Astrocyte of the cerebellum (primary cell): ENCODE measurements at regions not wholly inside any gene's neighbourhood (a gene's known extent, or its start where the extent isn't known, plus 50 kb on each side); places are given as distances from the start of the nearest gene placed in this dataset.
"Not testable (repeated sequence)": the region's sequence is repeated elsewhere in the genome, so short reads cannot be mapped to it uniquely, and the experiment has no call there.

Experiments used
- DNase-seq: peaks from one replicate; pipeline ENCODE4 v3.0.0-alpha.2; 2011; ENCODE audit warnings: low read depth
- H3K4me3 ChIP-seq: 2 replicates; pipeline ENCODE4 v1.5.1; 2011; ENCODE audit warnings: mild to moderate bottlenecking, low read depth, low read length, moderate library complexity
- CTCF ChIP-seq: IDR thresholded peaks from 2 replicates; pipeline ENCODE4 v1.5.1; 2012; ENCODE audit warnings: low read length, low read depth, moderate library complexity, mild to moderate bottlenecking; ENCODE audit errors: missing control alignments
- in situ Hi-C: cut with HindIII; loops from 2 replicates; pipeline ENCODE4 v1.10.0; 2017; ENCODE audit warnings: low sequenced_read_pairs

DNA sequence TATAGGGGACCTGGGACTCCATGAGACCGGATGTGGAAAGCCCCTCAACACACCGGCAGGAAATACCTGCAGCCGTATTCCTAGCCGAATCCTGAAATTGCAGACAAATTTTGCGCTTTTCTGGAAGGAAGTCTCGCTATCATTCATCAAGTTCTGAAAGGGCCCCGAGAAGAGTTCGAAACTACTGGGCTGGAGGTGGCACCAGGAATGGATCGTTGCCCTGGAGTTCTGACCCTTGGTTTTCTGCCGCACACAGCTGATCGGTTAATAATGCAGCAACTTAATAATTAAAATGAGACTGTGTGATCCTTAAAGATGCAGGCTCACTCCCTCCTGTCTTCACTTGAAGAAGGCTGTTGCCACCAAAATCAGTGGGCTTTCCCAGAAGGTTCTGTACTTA is 55.7 kb upstream of the MRTFB start:
- DNase-seq = no peak
- in situ Hi-C loops = no loop called here
- H3K4me3 ChIP-seq = no peak overlapping the region
- no peak for TF ChIP-seq CTCF

- in situ Hi-C loops = no loop called here
- TF ChIP-seq CTCF = no peak
- no peak overlapping the region for H3K4me3 ChIP-seq
- peak; percentile 53 for DNase-seq
Measured at GRCh38 chr16:14015948-14016347, 55.2 kb upstream of the MRTFB start.

GRCh38 chr16:14016362-14016761 is 54.8 kb upstream of the MRTFB start:
- in situ Hi-C loops, DNase-seq, H3K4me3 ChIP-seq: not testable (repeated sequence)

DNA sequence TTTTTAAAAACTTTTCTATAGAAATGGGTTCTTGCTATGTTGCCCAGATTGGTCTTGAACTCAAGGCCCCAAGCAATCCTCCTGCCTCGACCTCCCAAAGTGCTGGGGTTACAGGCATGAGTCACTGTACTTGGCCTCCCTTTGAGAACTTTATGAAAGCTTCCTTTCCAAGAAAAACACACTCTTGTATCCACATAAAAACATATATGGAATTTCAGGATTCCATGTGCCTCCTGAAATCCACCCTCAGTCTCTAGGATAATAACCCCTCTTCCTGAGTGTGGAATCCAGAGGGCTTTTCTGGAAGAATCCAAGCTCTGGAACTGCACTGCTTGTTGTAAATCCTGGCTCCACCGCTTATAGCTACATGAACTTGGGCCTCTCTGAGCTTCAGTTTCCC is 53.2 kb upstream of the MRTFB start:
- in situ Hi-C loops = no loop called here
- no peak for TF ChIP-seq CTCF
- no peak for DNase-seq
- H3K4me3 ChIP-seq = no peak overlapping the region

DNA sequence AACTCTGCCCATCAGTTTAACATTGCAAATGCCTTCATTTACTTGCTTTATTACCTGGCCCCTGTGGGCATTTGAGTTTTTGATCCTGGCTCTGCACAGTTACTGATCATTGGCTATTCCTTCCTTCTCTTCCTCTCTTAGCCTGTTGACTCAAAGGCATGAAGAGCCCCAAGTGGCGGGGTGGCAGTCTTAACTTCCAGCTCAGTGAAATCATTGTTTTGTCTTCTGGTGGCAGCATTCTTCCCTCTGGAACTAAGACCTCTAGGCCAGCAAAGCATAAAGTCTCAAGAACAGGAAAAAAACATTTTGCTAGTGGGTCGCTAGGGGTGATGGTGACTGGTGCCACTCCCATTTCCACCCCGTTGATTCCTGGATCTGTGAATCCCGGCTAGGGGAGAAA is 52.3 kb upstream of the MRTFB start:
- no peak overlapping the region for H3K4me3 ChIP-seq
- TF ChIP-seq CTCF = no peak

GRCh38 chr16:14020141-14020540 is 51.0 kb upstream of the MRTFB start:
- DNase-seq = no peak
- in situ Hi-C loops = no loop called here
- no peak overlapping the region for H3K4me3 ChIP-seq
- TF ChIP-seq CTCF = no peak

More for the DNA sequence above, 52.3 kb upstream of the MRTFB start:
- no peak for DNase-seq
- in situ Hi-C loops = no loop called here
